Panc1 (cell line): ENCODE measurements at regions not wholly inside any gene's neighbourhood (a gene's known extent, or its start where the extent isn't known, plus 50 kb on each side); places are given as distances from the start of the nearest gene placed in this dataset.

Experiments used
- ATAC-seq: fragments of 200-7000 bp; cut with Tn5 transposase; 2 replicates; pipeline ENCODE4 v1.9.1; 2020; ENCODE audit warnings: mild to moderate bottlenecking, moderate library complexity
- BruUV-seq: library from RNA; stranded (reverse); fragments of 400-500 nt; replicated peaks from 2 replicates; lab custom pipeline; 2021; lab: Mats Ljungman, UMichigan
- CTCF ChIA-PET: fragments of 300-600 bp; sonication (Branson Sonifier 250); formaldehyde crosslinking; loops from one replicate; lab custom pipeline; 2022; ENCODE audit warnings: antibody characterized with exemption; lab: Charles Lee
- POLR2A ChIA-PET: fragments of 300-600 bp; sonication (Branson Sonifier 250); formaldehyde crosslinking; loops from one replicate; lab custom pipeline; 2022; ENCODE audit warnings: antibody characterized with exemption; lab: Charles Lee
- DNase-seq: peaks from one replicate; pipeline ENCODE4 v3.0.0-alpha.2; 2010; ENCODE audit warnings: low read depth, low spot score
- H3K27ac ChIP-seq: 2 replicates; pipeline ENCODE4 v1.5.1; 2011; ENCODE audit warnings: mild to moderate bottlenecking, low read length, inconsistent platforms
- H3K27me3 ChIP-seq: fragments of 200-500 bp; sonication (Bioruptor generic); 2 replicates; pipeline ENCODE4 v1.6.0; 2014; ENCODE audit warnings: low read length, inconsistent platforms; ENCODE audit not compliant: control insufficient read depth, insufficient read depth
- H3K36me3 ChIP-seq: fragments of 200-500 bp; sonication (Bioruptor generic); 2 replicates; pipeline ENCODE4 v1.5.1; 2014; ENCODE audit warnings: inconsistent platforms, mild to moderate bottlenecking, low read length, moderate library complexity; ENCODE audit not compliant: control insufficient read depth, insufficient read depth
- H3K4me1 ChIP-seq: 2 replicates; pipeline ENCODE4 v1.5.1; 2011; ENCODE audit warnings: inconsistent platforms, mild to moderate bottlenecking, low read length, moderate library complexity; ENCODE audit not compliant: control insufficient read depth, insufficient read depth
- H3K4me3 ChIP-seq, 2 experiments: 2 replicates each; pipeline ENCODE4 v1.5.1; 2011 to 2012; ENCODE audit warnings: low read depth in 2 of 2, low read length in 2 of 2, mild to moderate bottlenecking in 2 of 2, inconsistent platforms in 1 of 2, moderate library complexity in 1 of 2
- H3K9me3 ChIP-seq: fragments of 200-500 bp; sonication (Bioruptor generic); 2 replicates; pipeline ENCODE4 v1.5.1; 2014; ENCODE audit warnings: low read depth, mild to moderate bottlenecking, inconsistent platforms, low read length, moderate library complexity; ENCODE audit not compliant: control insufficient read depth, insufficient read depth
- CTCF ChIP-seq: fragments of 450-650 bp; IDR thresholded peaks from 2 replicates; pipeline ENCODE4 v1.5.1; 2017; ENCODE audit warnings: mild to moderate bottlenecking
- POLR2AphosphoS5 ChIP-seq: IDR thresholded peaks from 2 replicates; pipeline ENCODE4 v1.6.1; 2012; ENCODE audit warnings: mild to moderate bottlenecking, low read depth, low read length, moderate library complexity
- REST ChIP-seq, 2 experiments: IDR thresholded peaks; 2 replicates each; pipeline ENCODE4 v1.6.1; 2011 to 2012; ENCODE audit warnings: low read depth in 2 of 2, control low read depth in 1 of 2, low read length in 1 of 2, mild to moderate bottlenecking in 1 of 2, moderate library complexity in 1 of 2; ENCODE audit not compliant: insufficient read depth in 1 of 2
- SIN3A ChIP-seq: IDR thresholded peaks from 2 replicates; pipeline ENCODE4 v1.6.1; 2012; ENCODE audit warnings: low read depth, mild to moderate bottlenecking, low read length, moderate library complexity, borderline replicate concordance; ENCODE audit not compliant: insufficient read depth
- TCF7L2 ChIP-seq: IDR thresholded peaks from 2 replicates; pipeline ENCODE4 v1.6.1; 2011; ENCODE audit warnings: mild to moderate bottlenecking, low read depth, low read length, inconsistent platforms
- in situ Hi-C: cut with HindIII; loops from 2 replicates; pipeline ENCODE4 v1.10.0; 2016; ENCODE audit warnings: low sequenced_read_pairs, low pct_unique_long_range_greater_than_20kb
- intact Hi-C: fragments of 100-400 bp; cut with micrococcal nuclease; formaldehyde crosslinking; loops from one replicate; pipeline ENCODE4 v1.10.0; 2022; ENCODE audit not compliant: unreplicated experiment

DNA sequence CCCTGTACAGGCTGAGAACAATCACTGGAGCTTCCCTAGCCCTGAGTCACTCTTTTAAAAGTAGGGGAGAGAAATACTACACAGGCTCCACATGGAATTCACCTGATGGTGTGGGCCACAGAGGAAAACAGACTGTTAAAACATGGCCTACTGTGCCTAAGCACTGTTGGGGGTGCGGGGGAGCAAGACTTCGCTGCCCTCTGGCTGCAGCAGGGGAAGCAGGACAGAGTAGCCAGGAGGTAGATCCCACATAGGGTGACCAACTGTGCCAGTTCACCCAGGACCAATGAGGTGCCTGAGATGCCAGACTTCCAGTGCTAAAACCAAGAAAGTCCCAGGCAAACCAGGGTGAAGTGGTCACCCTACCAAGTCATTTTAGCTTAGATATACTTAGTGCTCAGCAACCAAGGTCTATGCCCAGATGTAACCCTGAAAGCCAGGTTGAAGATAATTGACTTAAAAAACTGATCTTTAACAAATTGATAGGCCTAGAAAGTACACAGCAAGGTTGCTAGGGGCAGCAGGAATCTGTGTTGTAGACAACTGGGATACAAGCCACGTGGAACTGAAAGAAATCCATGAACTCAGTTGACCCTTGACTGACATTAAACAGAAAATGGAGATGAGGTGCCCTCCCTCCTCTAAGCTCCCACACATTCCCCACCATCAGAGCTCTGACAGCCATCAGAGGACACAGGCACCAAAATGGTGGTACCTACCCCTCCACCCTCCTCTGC, 344.2 kb upstream of the PPP2R3A start:
- Histone ChIP-seq H3K27me3 (no peaks in the 10 kb centered on the region; the same call in 1 of the 2 replicates), H3K4me1 (no peaks in the 10 kb centered on the region)
- no TSS peak for BruUV-seq

GRCh38 chr3:135622215-135622614, 343.3 kb upstream of the PPP2R3A start:
- in situ Hi-C loops (no loop called here), intact Hi-C loops (no loop called here)
- TF ChIP-seq SIN3A (no peak), POLR2AphosphoS5 (no peak), TCF7L2 (no peak), REST (IDR thresholded peaks at IDR 0.05; ENCODE audit: insufficient read depth in 1 of 2, low read depth in 2 of 2, low read length in 1 of 2) (no peak), CTCF (no peak)
- Histone ChIP-seq H3K27me3 (no peaks in the 10 kb centered on the region; the same call in 1 of the 2 replicates), H3K4me3 (no peak overlapping the region), H3K9me3 (no peaks in the 10 kb centered on the region), H3K36me3 (no peaks in the 10 kb centered on the region), H3K4me1 (no peaks in the 10 kb centered on the region), H3K27ac (no peak overlapping the region)
- POLR2A ChIA-PET, result no interaction called here
- no peak for ATAC-seq
- CTCF ChIA-PET, result no interaction called here
- DNase-seq, result no peak
- no TSS peak for BruUV-seq

More for the DNA sequence above, 344.2 kb upstream of the PPP2R3A start:
- Histone ChIP-seq H3K36me3 (no peaks in the 10 kb centered on the region), H3K4me3 (no peak overlapping the region), H3K27ac (no peak overlapping the region), H3K9me3 (no peaks in the 10 kb centered on the region)
- ChIA-PET CTCF (no interaction called here), POLR2A (interaction anchor here (0.6 kb wide), 1 partner anchor 27 kb away, joined by 3 read pairs; no protein-coding TSS in a partner anchor)
- intact Hi-C loops, result no loop called here
- TF ChIP-seq REST (IDR thresholded peaks at IDR 0.05; ENCODE audit: insufficient read depth in 1 of 2, low read depth in 2 of 2, low read length in 1 of 2) (no peak), CTCF (no peak), SIN3A (no peak), TCF7L2 (no peak), POLR2AphosphoS5 (no peak)
- in situ Hi-C loops, result no loop called here
- DNase-seq (no peak), ATAC-seq (no peak)
